ACHN (cell line): ENCODE measurements at regions not wholly inside any gene's neighbourhood (a gene's known extent, or its start where the extent isn't known, plus 50 kb on each side); places are given as distances from the start of the nearest gene placed in this dataset.

Source experiments
- DNase-seq: peaks from one replicate; pipeline ENCODE4 v3.0.0-alpha.2; 2015
- in situ Hi-C: cut with HindIII; loops from 2 replicates; pipeline ENCODE4 v1.10.0; 2017; ENCODE audit warnings: low sequenced_read_pairs, low pct_ligation_motif_present, low pct_unique_long_range_greater_than_20kb

DNA sequence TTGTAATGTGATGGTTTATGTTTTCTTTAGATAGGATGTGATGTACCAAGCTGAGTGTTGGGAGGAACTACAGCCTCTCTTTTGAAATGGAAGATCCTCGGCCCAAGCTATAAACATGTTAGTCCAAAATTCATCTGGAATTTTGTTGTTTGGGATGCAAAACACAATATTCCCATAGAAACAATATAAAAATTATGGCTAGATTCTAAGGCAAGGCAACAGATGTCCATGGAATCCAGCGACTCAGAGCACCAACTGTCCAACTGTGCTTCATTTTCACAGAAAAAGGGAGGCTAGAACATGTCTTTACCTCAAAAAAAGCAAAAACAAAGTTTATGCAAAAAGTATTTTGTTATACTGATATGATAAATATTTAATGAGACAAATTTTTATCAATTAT lies 52.4 kb upstream of the ATP8B1 start:
- DNase-seq: no peak
- in situ Hi-C loops: no loop called here

GRCh38 chr18:57854726-57855125 lies 51.6 kb upstream of the ATP8B1 start:
- DNase-seq: no peak

DNA sequence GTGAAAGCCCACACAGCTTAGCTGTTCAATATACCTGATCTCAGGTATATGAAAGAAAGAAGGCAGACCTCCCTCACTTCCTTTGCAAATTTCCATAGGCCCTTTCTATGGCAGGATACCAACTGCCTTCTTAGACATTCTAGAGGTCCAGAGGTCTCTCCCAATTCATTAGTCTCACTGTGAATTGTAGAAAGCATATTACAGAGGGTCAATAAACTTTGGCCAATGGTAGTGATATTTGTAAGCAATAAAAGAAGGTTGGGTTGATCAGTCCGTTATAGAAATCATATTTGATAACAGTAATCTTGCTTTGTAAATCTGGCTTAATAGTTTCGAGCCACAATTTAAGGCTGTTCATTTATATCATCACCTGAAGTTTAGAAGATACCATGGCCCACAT lies 50.7 kb upstream of the ATP8B1 start:
- no peak for DNase-seq
- in situ Hi-C loops: no loop called here

More at GRCh38 chr18:57854726-57855125, 51.6 kb upstream of the ATP8B1 start:
- in situ Hi-C loops: no loop called here

GRCh38 chr18:57853133-57853532 lies 50.0 kb upstream of the ATP8B1 start:
- DNase-seq: no peak
- in situ Hi-C loops: no loop called here
